ENCODE measurements at regions not wholly inside any gene's neighbourhood (a gene's known extent, or its start where the extent isn't known, plus 50 kb on each side); places are given as distances from the start of the nearest gene placed in this dataset.

GRCh38 chr6:144624246-144624645 lies 339.1 kb downstream of the UTRN start:
- H3K27ac ChIP-seq (ENCODE audit: low read depth, low read length): no peak overlapping the region
- FAIRE-seq: no peak
- H3K79me2 ChIP-seq (ENCODE audit: control insufficient read depth in 1 of 2, insufficient read depth in 2 of 2, low read length in 2 of 2): no peaks in the 10 kb centered on the region; a peak in 1 of 4 replicates
- no peak overlapping the region for H4K5ac ChIP-seq (ENCODE audit: insufficient read length, low read depth, low read length)
- no peak overlapping the region for H2AFZ ChIP-seq (ENCODE audit: low read length)
- H3K4ac ChIP-seq (replicated peaks; ENCODE audit: insufficient read length, low read depth, low read length): no peak overlapping the region
- no peaks in the 10 kb centered on the region for H3K9me3 ChIP-seq (ENCODE audit: insufficient read depth in 2 of 2, low read depth in 1 of 2, low read length in 1 of 2)
- H2BK15ac ChIP-seq (ENCODE audit: low read length): no peak overlapping the region
- no peaks in the 10 kb centered on the region for H3K23me2 ChIP-seq (ENCODE audit: low read depth, low read length)
- POLR2A ChIA-PET (ENCODE audit: partially characterized antibody): interaction anchor here (1.0 kb wide), 1 partner anchor 10 kb away, joined by 3 read pairs; no protein-coding TSS in a partner anchor
- TF ChIP-seq ATF2 (IDR thresholded peaks at IDR 0.05; ENCODE audit: low read length): no peak
- no peak for TF ChIP-seq YY1 (IDR thresholded peaks at IDR 0.05; ENCODE audit: low read depth, low read length)
- no peak for TF ChIP-seq ASH2L (IDR thresholded peaks at IDR 0.05; ENCODE audit: low read length)
- no peak for TF ChIP-seq TAF1 (IDR thresholded peaks at IDR 0.05; ENCODE audit: low read depth, low read length)
- TF ChIP-seq KDM4A (IDR thresholded peaks at IDR 0.05; ENCODE audit: low read depth, low read length, severe bottlenecking): no peak
- TF ChIP-seq POU5F1 (IDR thresholded peaks at IDR 0.05; ENCODE audit: low read depth, low read length): no peak
- TF ChIP-seq KDM1A (IDR thresholded peaks at IDR 0.05; ENCODE audit: borderline replicate concordance, low read length): no peak
- no peak for TF ChIP-seq SP4 (IDR thresholded peaks at IDR 0.05; ENCODE audit: low read length)
- TF ChIP-seq RBBP5 (IDR thresholded peaks at IDR 0.05; ENCODE audit: borderline replicate concordance, low read depth, low read length): no peak
- H3K4me2 ChIP-seq (ENCODE audit: insufficient read depth in 1 of 2, low read depth in 2 of 2, low read length in 2 of 2): no peak overlapping the region
- no peak overlapping the region for H2AK5ac ChIP-seq (ENCODE audit: low read depth, low read length)
- no peak overlapping the region for H3K14ac ChIP-seq (ENCODE audit: insufficient read length)
- H3K23ac ChIP-seq (ENCODE audit: insufficient read length): no peak overlapping the region
- H4K8ac ChIP-seq (ENCODE audit: extremely low read depth, insufficient read depth, low read length): no peak overlapping the region
- no peak overlapping the region for H2BK12ac ChIP-seq (ENCODE audit: low read depth, low read length)
- H3K4me3 ChIP-seq (ENCODE audit: extremely low read depth in 1 of 4, insufficient read depth in 2 of 4, low read depth in 3 of 4, low read length in 4 of 4): no peak overlapping the region
- no peaks in the 10 kb centered on the region for H3K27me3 ChIP-seq (replicated peaks in 1 of 4; ENCODE audit: control insufficient read depth in 3 of 4, extremely low read depth in 1 of 4, insufficient read depth in 3 of 4, low read length in 3 of 4)
- no peak for DNase-seq (ENCODE audit: low read depth in 1 of 2, low spot score in 2 of 2)
- H3K9ac ChIP-seq (replicated peaks in 1 of 4; ENCODE audit: extremely low read depth in 1 of 4, low read depth in 3 of 4, low read length in 3 of 4): no peak overlapping the region
- no peak overlapping the region for H4K91ac ChIP-seq (replicated peaks; ENCODE audit: insufficient read length, low read length)
- H3K79me1 ChIP-seq (ENCODE audit: low read depth, low read length): no peaks in the 10 kb centered on the region
- H2BK120ac ChIP-seq (replicated peaks; ENCODE audit: low read depth, low read length): no peak overlapping the region
- peaks cover 0 to 2% (median 0%) of the 10 kb centered on the region in 4 experiments; a peak in 2 of 7 replicates for H3K4me1 ChIP-seq (replicated peaks in 1 of 4; ENCODE audit: control insufficient read depth in 3 of 4, insufficient read depth in 4 of 4, low read length in 3 of 4)
- no peak overlapping the region for H2BK5ac ChIP-seq (ENCODE audit: low read depth, low read length)
- 86% methylated on average over 5 of the region's 5 CpGs; no CpG with 5 or more reads in 1 of the 2 experiments for WGBS, 2 experiments (ENCODE audit: extremely low coverage in 1 of 2, insufficient coverage in 1 of 2, insufficient read length in 1 of 2, insufficient replicate concordance in 2 of 2, low coverage in 1 of 2, low lambda C conversion rate in 2 of 2, missing lambda C conversion rate in 1 of 2)
- no peak overlapping the region for H3K18ac ChIP-seq (ENCODE audit: extremely low read depth, low read length)
- no peak overlapping the region for H2BK20ac ChIP-seq (ENCODE audit: low read length)
- no peaks in the 10 kb centered on the region for H3K36me3 ChIP-seq (ENCODE audit: control insufficient read depth in 2 of 4, insufficient read depth in 4 of 4, low read length in 3 of 4)
- no peaks in the 10 kb centered on the region for H4K20me1 ChIP-seq (replicated peaks in 1 of 2; ENCODE audit: control insufficient read depth in 1 of 2, insufficient read depth in 2 of 2, low read length in 2 of 2)
- CTCF ChIA-PET (ENCODE audit: partially characterized antibody): no interaction called here
- H3K56ac ChIP-seq (replicated peaks; ENCODE audit: insufficient read length, low read depth, low read length): no peak overlapping the region

All from H1 (cell line).